Hematopoietic multipotent progenitor cell treated with erythropoietin and hydrocortisone succinate and interleukin-3 and kit ligand, for 15 days (in vitro differentiated cells): ENCODE measurements at regions not wholly inside any gene's neighbourhood (a gene's known extent, or its start where the extent isn't known, plus 50 kb on each side); places are given as distances from the start of the nearest gene placed in this dataset.

ENCODE experiments used
- DNase-seq: peaks from one replicate; pipeline ENCODE4 v3.0.0-alpha.2; 2015; ENCODE audit warnings: low spot score

- DNase-seq = no peak
These were observed 77.9 kb upstream of the TFAP2D start for GRCh38 chr6:50635429-50635828.

- DNase-seq = no peak
These were observed 76.1 kb upstream of the TFAP2D start for GRCh38 chr6:50637267-50637666.

GRCh38 chr6:50649086-50649485 lies 64.2 kb upstream of the TFAP2D start:
- no peak for DNase-seq

- no peak for DNase-seq
These were observed 60.1 kb upstream of the TFAP2D start for GRCh38 chr6:50653253-50653652.

- no peak for DNase-seq
These were observed 59.2 kb upstream of the TFAP2D start for GRCh38 chr6:50654155-50654554.

GRCh38 chr6:50655848-50656453 lies 57.4 kb upstream of the TFAP2D start:
- DNase-seq = no peak

- DNase-seq = no peak
These were observed 55.8 kb upstream of the TFAP2D start for GRCh38 chr6:50657513-50657912.

GRCh38 chr6:50658561-50658960 lies 54.8 kb upstream of the TFAP2D start:
- DNase-seq = no peak

- DNase-seq = no peak
These were observed 51.7 kb upstream of the TFAP2D start for GRCh38 chr6:50661636-50662035.
